SW 1271 (cell line): ENCODE measurements at regions not wholly inside any gene's neighbourhood (a gene's known extent, or its start where the extent isn't known, plus 50 kb on each side); places are given as distances from the start of the nearest gene placed in this dataset.
"Not testable (repeated sequence)": the region's sequence is repeated elsewhere in the genome, so short reads cannot be mapped to it uniquely, and the experiment has no call there.

Experiments used
- DNase-seq, 2 experiments: peaks; one replicate each; lab custom pipeline; 2025; lab: John Stamatoyannopoulos, UW

DNA sequence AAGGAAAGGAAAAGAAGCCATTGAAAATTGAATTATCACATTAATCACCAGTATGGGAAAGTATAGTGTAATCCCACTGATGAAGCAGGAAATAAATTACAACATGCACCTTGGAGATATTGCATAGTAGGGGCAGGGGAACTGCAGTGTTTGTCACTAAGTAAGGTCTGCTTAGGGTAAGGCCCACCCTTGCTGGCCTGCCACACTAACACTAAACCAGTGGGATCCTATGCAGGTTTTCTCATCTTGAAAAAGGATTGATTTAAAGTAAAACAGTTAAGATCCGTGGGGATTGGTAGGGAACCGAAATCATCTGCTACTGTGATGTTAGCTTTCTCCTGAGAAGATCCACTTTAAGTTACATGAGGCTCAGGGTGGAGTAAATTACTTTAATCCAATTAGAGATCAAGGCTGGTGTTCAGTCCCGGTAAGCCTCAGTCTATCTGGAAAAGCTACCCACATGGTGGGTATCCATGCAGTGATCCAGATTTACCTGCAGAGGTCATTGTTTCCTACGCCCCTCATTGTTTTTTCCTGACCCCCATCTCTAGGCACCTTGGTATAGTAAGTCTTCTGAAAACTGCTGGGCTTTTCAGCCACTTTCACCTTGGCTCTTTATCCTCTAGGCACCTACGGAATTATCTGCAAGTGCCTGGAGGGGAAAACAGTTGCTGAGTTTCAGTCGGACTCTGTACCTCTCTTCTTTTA, 1014.9 kb upstream of the ATXN8OS start:
- DNase-seq: no peak

DNA sequence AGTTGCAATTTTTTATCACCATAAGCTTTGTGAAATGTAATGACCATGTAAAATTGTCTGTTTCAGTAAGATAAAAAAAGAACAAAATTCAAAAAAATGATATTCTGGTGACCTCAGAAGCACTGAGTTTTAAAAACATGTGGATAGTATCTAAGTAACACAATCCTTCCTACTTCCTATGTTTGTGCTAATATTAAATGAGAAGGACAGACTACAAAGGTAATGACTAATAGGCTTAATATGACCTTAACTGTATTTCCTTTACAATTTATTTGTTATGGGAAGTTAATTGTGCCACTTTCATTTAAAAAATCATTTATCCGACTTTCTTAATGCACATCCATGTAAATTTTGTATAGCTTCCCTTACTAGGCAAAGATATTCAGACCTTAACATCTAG, 1030.4 kb upstream of the ATXN8OS start:
- DNase-seq: no peak

DNA sequence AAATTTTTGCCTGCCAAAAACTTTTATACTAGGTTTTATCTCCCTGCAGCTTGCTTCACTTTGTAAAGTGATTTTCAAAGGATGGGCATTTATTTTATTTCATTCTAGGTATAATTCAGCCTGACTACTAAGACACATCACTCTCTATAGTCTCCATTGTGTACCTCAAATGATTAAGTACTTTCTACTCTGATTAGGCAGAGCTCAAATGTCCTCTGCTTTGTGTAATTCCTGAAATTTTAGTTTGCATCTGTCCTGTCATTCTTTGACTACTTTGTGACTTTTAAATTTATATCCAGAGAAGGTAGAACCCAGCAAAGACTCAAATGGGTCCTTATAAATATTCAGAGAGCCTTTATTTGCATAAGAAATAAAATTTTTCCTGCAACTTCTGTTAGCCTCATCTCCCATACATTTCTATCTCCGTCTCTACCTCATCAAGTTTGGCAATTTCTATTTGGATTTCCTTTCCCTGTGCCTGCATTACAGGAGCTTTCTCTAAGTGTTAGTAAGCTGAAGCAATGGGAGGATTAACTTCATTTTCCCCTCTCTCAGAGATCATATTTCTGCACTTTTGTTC, 1038.0 kb upstream of the ATXN8OS start:
- no peak for DNase-seq

DNA sequence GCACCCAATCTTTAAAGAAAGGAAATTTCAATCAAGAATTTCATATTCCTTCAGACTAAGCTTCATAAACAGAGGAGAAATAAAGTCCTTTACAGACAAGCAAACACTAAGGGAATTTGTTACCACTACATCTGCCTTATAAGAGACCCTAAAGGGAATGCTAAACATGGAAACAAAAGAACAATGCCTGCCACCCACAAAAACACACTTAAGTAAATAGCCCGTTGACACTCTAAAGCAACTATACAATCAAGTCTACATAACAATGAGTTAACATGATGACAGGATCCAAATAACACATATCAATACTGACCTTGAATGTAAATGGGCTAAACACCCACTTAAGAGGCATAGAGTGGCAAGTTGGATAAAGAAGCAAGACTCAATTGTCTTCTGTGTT, 1056.9 kb upstream of the ATXN8OS start:
- no peak for DNase-seq

DNA sequence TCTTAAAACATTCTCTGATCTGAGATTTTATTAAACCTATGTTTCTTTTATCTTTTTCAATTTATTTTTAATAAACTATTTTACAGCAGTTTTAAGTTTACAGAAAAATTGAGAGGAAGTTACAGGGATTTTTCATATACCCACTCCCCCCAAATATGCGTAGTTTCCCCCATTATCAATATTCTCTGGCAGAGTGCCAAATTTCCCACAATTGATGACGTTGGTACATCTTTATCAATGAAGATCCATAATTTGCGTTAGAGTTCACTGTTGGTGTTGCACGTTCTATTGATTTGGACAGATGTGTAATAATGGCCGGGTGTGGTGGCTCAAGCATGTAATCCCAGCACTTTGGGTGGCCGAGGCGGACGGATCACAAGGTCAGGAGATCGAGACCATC, 1063.0 kb upstream of the ATXN8OS start:
- no peak for DNase-seq

DNA sequence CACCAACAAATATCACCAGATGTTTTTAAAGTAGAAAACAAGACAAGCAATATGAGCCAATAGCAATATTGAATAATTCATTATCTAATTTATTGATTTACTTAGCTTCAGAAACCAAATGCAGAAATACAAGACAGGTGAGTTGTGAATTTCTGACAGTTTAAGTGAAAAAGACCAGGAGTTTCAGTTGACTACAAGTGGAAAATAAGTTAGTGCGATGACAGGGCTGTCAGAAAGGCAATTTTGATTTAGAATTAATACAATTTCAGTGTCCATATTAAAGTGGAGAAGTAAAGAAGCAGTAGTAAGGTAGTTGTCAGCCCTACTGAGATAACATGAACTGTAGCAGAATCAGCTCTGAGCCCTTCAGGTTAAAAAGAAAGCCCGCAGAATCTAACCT, 1066.7 kb upstream of the ATXN8OS start:
- no peak for DNase-seq

DNA sequence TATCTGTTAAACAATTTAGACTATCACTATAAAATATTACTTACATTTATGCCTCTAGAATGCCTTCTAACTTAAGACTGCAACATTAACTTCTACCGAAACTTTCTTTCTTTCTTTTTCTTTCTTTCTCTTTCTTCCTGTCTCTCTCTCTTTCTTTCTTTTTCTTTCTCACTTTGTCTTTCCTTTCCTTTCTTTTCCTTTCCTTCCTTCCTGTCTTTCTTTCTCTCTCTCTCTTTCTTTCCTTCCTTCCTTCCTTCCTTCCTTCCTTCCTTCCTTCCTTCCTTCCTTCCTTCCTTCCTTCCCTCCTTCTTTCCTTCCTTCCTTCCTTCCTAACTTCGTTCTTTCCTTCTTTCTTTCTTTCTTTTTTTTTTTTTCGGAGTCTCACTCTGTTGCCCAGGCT, 1071.9 kb upstream of the ATXN8OS start:
- no peak for DNase-seq

DNA sequence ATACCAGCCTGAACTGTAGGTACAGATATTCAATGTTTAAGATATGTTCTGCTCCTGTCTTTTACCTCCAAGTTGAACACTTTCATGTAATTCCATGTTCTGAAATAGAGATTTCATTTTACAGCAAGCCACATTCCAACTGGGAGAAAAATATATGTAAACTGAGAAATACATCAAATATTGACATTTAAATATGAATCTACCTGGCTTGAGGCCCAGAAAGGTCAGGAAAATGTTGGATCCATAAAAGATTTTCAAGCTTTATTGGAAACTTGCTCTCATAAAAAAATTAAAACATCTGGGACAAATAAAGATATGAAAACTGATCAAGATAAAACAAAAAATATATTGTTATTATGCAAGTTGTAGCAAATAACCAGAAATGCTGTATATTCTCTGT, 1078.7 kb upstream of the ATXN8OS start:
- no peak for DNase-seq

DNA sequence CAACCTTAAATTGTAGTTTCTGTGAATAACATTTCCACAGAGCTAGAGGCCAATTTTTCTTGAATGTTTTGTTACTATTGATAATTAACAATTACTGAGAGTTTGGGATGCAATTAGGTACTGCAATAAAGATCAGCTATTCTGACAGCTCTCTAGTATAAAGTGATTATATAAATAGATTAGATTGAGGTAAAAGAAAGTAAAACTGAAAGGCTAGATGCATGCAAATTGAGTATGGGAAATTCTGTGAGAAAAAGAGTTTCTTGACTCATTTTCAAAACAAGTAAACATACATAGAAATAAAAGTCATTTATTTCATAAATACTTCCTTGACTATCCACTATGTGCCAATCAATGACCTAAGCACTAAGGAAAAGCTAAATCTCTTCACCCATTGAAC, 1087.5 kb upstream of the ATXN8OS start:
- DNase-seq: no peak

DNA sequence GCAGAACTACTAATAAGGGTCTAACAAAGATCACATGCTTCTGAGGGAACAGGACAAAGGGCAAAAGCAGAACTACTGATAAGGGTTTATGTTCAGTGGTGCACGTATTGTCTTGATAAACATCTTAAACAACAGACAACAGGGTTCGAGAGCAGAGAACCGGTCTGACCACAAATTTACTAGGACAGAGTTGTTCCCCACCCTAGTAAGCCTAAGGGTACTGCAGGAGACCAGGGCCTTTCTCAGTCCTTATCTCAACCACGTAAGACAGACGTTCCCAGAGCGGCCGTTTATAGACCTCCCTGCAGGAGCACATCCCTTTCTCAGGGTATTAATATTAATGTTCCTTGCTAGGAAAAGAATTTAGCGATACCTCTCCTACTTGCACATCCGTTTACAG, 1089.5 kb upstream of the ATXN8OS start:
- not testable (repeated sequence) for DNase-seq

DNA sequence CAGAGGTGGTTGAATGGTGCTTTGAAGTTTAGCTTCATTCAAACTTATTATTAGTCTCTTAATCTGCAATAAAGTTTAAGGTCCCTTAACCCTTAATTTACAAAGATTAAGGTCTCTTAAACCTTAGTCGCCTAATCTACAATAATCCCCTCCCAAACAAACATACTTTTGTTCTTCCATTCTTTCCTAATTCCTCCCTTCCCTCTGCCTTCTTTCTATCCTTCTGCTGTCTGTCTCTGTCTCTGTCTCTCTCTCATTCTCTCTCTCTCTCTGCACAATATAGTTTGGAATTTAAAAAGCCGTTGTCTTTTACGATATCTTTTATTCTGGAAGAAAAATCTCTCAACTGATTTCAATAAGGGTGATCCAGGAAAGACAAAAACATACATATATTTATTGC, 1096.8 kb upstream of the ATXN8OS start:
- DNase-seq: no peak

DNA sequence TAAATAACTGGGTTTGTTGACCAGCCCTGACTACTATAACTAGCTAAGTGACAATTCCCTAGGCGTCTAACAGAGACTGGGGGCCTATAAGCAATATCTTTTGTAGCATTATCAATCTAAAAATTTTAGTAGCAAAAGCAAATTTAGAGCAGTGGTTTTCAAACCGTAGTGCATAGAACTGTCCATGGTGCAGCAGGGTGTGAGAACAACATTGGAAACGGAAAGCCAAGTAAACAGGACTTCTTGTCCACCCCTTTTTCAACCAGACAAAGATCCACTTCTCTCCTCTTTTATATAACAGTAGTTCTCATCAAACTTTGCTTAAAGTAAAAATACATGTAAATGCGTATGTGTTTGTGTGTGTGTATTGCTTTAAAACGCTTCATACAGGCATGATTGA, 1099.1 kb upstream of the ATXN8OS start:
- DNase-seq: no peak

DNA sequence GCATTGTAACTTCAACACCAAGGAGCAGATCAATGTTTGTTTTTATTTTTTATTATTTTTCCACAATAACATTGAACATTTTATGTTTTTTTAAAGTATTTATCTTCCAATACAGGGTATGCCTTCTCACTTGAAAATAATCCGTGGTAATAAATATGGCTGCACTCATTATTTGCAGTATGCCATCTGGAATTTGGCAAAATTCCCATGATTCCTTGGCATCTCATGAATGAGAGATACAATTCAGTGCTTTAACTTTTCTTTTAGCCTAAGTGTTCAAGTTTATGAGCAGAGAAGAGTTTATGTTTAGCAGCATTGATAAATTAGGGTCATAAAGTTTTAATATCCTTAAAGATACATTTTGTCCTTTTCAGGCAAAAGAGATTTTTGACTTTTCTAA, 1109.6 kb upstream of the ATXN8OS start:
- no peak for DNase-seq

DNA sequence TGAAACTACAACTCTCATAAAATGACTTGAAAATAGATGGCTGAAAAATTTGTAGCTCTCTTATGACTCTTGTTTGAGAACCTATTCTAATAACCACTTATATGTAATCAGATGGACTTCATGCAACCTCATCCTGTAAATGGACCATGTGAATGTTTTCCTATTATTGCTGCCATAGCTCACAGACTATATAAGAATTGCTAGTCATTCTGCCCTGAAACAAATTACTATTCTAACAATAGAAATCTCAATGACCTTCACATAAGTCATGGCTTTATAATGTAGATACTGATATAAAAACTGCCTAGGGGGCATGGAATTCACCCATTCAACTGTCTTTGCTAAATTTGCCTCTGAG, 1111.0 kb upstream of the ATXN8OS start:
- no peak for DNase-seq

DNA sequence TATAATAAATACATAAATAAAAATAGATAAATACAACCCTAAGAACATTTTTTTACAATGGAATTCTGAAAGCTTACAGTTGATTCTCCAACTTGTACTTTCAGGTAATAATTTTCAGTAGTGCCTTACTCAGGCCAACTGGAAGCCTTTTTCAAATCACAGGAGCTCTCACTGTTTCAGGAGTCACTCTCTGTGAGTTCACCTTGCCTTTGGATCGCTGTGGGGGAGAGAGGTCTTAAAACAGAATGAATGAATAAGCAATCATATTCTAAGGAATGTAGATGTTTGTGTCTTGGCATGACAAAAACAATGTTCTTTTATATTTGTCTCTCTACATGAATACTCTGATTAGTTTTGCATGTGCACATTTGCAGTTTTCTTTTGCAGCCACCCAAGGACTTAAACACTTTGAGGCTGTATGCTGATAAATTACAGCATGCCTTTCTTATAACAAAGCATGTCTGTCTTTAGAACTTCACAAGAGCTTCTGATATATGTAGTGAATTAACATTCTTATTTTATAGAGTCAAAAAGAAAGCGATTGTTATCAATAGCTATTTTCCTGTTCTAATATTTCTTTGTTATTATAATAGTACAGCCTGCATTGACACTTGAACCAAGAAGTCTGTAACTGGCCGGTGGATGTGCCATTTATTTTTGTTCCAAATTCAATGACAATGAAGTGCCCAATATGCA, 1111.5 kb upstream of the ATXN8OS start:
- DNase-seq: no peak

DNA sequence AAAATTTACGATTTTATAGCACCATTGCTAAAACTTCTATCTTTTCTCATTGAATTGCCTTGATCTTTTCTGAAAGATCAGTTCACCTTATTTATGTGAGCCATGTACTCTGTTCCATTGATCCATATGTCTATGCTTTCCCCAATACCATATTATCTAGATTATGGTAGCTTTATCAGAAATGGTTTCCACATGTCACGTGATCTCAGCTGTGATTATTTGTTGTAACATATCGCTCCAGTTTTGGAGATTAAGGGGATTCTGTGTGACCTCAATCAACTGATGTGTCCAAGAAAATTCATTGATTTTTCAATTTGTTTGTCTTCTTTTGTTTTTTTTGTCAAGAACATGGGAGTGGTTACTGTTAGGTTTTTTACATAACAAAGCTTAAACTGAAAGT, 1114.5 kb upstream of the ATXN8OS start:
- no peak for DNase-seq

DNA sequence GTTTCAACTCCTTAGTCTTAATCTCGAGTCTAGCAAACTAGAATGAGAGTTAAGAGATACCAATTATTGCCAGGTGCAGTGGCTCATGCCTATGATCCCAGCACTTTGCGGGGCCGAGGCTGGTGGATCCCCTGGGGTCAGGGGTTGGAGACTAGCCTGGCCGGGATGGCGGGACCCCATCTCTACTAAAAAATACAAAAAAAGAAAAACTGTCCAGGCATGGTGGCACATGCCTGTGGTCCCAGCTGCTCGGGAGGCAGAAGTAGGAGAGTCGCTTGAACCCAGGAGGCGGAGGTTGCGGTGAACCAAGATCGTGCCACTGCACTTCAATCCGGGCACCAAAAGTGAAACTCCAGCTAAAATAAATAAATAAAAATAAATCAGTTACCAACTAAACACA, 1119.5 kb upstream of the ATXN8OS start:
- DNase-seq: no peak

DNA sequence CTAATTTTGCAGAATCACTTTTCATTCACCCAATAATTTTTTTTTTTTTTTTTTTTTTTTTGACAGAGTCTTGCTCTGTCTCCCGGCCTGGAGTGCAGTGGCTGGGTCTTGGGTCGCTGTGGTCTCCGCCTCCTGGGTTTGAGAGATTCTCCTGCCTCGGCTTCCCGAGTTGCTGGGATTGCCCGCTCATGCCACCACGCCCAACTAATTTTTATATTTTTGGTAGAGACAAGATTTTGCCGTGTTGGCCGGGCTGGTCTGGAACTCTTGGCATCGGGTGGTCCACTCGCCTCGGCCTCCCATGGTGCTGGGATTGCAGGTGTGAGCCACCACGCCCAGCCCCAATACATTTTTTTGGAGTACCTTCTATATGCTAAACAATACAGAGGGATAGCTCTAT, 1120.0 kb upstream of the ATXN8OS start:
- no peak for DNase-seq

DNA sequence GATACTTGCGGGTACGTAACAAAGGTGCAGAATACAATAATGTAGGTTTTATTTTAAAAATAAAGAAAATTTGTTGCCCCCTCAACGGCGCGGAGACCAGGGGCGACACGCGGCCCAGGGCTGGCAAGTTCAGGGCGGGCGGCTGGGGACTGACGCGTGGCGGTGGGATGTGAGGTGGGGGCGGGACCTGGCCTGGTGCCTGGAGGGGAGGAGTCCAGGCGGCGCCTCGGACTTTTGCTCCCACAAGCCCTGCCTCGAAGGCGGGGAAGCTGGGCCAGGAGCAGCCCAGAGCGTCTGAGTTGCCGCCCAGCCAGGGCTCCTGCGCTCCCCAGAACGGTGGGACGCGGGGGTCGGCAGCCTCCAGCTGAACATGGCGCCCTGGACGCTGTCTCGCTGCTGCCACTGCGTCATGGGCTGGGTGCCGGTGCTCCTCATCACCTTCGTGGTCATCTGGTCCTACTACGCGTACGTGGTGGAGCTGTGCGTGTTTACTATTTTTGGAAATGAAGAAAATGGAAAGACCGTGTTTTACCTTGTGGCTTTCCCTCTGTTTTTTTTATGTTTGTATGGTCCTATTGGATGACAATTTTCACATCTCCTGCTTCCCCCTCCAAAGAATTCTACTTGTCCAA, 1122.8 kb upstream of the ATXN8OS start:
- DNase-seq: no peak

DNA sequence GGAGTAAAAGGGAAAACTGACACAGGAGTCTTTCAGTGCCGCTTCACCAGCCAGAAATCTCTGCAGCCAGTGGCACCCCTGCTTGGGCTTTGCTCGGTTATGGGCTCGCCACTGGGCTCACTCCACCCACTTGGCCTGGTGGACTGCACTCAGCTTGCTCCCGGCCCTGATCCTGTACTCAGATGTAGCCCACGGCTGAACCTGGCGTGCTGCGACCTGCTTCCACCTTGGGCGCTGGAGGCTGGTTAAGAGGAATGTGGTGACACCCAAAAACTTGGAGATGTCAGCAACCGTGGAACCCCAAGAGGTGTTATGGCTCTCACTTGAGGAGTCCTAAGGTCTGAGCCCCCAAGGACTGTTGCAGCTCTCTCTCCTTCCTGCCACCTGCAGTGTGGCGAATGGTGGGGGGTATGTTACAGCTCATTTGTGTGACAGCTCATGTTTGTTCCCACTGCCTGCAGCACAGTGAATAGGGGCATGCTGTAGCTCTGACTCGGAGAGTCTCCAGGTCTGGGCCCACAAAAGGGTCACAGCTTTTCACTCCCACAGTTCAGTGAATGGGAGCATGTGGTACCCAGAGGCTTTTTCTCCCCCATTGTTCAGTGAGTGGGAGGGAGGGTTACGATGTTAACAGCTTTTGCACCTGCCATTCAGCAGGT, 1124.5 kb upstream of the ATXN8OS start:
- no peak for DNase-seq

DNA sequence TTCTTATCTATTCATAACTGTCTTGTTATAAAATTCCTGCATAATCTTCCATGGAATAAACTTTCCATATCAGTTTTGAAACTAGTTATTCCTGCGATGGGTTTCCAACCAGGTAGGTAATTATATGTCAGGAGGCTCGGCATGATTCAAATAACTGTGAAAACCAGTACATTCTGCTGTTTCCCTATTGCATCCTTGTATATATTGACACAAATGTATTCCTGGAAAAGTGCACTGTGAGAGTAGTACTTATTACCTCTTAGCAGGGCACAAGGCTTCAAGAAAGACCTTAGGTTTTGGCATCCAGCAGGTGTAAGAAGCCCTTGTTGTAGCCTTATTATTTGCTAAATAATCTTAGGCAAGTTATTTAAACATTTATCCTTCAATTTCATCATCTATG, 1131.3 kb upstream of the ATXN8OS start:
- no peak for DNase-seq

DNA sequence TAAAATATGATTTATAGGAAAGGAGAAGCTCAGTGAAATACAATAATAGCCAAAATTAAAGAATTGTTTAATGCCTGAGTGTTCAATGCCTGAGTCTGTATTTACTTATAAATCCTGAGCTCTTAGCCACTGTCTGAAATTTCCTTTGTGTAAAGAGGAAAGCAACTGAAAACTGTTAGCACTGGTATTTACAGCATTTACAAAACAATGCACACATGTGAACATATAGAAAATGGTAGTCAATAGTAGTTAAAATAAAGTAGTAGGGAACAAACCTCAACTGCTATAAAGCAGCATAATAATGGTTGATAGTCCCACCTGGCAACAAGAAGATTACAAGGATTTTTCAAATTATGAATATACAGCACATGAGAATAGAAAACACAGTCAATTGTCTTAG, 1137.1 kb upstream of the ATXN8OS start:
- no peak for DNase-seq

DNA sequence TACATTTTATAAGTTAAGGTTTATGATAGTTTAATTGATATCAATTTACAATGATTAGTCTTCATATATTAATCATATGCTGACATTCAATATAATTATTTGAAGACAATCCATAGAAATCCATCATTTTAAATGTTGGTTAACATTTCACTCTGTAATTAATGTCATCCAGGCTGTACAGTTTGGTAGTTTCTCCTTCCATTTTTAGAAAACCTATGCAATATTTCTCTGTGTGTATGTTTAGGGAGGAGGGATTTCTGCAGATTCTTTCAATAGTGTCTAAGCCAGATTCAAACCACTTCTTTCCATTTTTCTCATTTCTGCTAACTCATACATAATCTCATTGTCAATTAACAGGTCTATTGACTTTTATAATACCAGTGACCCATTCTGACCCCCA, 1159.0 kb upstream of the ATXN8OS start:
- DNase-seq: no peak
